Activated T-cell treated with anti-CD3 and anti-CD28 coated beads for 48 hours (primary cell): ENCODE measurements at regions not wholly inside any gene's neighbourhood (a gene's known extent, or its start where the extent isn't known, plus 50 kb on each side); places are given as distances from the start of the nearest gene placed in this dataset.
"Not testable (repeated sequence)": the region's sequence is repeated elsewhere in the genome, so short reads cannot be mapped to it uniquely, and the experiment has no call there.

Experiments
- DNase-seq: peaks from one replicate; pipeline ENCODE4 v3.0.0-alpha.2; 2020; ENCODE audit warnings: low read depth

DNA sequence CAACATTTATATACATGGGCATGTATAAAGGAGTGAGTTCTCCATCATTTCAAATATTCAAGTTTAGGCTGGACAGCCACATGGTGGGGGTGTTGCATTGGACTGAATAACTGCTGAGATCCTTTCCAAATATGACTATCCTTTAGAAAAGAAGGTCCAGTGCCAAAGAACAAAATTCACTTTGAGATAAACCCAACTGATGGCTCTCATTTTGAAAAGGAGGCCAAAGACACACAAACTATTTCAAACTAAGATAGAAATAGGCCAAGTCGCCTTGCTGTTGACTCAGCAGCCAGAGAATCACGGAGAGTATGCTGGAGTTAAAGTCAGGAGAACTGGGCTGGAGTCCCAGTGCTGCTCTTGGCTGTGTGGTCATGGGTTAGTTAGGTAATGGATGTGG is 204.5 kb upstream of the LRATD1 start:
- DNase-seq = no peak

- no peak for DNase-seq
These were observed 198.5 kb upstream of the LRATD1 start for GRCh38 chr2:14433946-14434495.

DNA sequence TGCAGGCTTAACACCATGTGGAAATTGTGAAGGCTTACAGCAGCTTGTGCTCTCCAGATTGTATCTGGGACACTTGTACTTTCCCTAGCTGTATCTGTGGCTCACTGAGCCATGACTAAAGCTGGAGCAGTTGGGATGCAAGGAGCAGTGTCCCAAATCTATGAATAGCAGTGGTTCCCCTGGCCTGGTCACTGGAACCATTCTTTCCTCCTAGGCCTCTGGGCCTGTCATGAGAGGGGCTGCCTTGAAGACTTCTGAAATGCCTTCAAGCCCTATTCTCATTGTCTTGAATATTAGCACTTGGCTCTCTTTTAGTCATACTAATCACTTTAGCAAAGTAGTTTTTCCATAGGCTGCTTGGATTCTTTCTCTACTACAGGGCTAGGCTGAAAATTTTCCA is 186.8 kb upstream of the LRATD1 start:
- no peak for DNase-seq

DNA sequence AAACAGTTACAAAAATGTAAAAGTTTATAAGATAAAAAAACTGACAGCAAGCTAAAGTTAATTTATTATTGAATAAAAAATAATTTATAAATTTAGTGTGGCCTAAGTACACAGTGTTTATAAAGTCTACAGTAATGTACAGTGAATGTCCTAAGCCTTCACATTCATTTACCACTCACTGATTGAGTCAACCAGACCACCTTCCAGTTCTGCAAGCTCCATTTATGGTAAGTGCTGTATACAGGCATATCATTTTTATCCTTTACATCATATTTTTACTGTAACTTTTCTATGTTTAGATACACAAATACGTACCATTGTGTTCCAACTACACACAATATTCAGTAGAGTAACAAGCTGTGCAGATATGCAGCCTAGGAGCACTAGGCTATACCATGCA is 184.2 kb upstream of the LRATD1 start:
- DNase-seq = no peak

GRCh38 chr2:14451312-14451711 is 181.2 kb upstream of the LRATD1 start:
- DNase-seq = no peak

GRCh38 chr2:14454202-14454601 is 178.3 kb upstream of the LRATD1 start:
- no peak for DNase-seq

DNA sequence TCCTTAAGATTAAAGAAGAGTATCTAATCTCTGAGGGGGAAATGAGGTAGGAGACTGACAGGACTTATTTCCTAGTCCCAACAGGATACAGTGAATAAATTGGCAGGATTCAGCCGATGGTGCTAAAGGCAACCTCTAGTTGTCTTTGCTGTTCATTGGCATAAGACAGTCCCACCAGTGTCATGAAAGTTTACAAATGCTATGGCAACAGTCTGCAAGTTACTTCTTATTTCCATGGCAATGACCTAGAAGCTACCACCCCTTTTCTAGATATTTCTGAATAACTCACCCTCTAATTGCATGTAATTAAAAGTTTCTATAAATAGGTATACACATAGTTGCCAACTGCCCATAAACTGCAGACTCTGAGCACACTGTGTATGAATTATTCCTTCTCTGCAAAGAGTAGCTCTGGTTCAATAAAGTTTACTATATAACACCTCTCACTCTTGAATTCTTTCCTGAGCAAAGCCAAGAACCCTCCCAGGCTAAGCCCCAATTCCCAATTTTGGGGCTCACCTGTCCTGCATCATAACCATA is 172.7 kb upstream of the LRATD1 start:
- no peak for DNase-seq

- no peak for DNase-seq
These were observed 156.5 kb upstream of the LRATD1 start for GRCh38 chr2:14475994-14476393.

DNA sequence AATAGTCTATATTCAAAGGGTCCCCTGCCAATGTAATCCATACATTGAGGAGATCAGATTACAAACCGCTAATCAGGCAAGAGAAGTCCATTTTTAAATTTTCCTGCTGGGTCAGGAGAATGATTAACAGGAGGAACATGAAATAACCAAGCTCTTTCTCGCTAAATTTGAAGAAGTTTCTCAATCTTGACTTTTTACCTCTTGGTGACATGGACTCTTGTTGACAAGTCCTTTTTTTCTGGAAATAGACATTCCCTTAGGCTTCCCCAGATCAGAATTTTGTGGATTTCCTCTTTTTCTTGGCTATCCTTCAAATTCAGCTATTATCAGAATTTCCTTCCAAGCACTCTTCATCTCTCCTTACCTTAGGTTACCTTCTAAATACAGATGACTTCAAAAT is 153.0 kb upstream of the LRATD1 start:
- no peak for DNase-seq

DNA sequence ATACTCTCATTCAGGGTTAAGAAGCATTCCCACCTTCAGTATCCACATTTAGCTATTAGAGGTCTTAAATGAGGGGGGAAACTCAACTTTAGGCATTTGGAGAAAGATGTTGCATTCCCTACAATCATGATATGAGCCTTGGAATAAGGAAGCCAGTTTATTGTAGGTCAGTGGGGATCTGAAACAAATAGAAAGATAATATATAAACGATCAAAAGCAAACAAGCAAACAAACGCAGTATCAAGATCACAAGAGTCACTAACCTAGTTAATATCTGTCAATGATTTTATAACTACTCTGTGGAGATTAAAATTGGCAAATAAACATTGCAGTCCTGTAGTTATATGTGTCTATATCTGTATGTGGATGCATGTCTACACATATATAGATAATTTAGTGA is 152.4 kb upstream of the LRATD1 start:
- DNase-seq = no peak

DNA sequence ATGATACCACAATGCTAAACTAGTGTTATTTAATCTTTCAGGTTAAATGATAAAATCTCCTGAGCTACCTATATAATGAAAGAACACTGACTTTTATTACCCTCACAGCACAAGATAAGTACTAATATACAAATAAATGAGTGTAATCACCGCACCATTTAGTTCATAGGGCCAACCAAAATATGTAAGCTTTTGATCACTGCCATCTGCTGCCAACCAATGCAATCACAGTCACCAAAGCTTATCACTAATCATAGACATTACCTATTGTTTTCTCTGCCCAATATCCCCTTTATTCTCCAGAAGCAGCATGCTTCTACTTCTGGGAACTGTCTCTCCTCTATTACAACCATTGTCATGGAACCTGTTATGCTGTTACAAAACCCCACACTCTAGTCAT is 151.6 kb upstream of the LRATD1 start:
- no peak for DNase-seq

DNA sequence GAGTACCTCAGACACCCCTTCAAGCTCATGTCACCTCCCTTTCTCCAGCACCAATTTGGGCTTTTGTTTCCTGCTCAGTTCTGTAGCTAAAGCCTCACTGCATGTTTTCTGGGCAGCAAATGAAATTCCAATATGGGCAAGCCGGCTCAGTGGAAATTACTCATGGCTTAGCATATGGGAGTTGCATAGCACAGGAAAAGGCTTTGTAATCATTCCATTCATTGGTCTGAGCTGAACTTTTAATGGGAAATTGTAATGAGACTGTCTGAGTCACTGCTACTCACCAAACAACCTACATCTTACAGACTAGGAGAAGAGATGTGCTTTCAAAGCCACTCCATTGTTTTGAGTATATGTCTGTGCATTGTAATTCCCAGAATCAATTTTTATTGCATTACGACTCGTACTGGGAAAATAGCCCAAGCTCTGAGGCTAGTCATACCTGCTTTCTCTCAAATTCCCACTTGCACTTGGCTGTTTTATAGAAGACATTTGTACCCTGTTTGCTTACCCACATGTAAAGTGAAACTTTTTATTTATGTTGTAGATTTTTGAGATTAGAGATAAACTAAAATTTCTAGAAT is 139.5 kb upstream of the LRATD1 start:
- DNase-seq = no peak

DNA sequence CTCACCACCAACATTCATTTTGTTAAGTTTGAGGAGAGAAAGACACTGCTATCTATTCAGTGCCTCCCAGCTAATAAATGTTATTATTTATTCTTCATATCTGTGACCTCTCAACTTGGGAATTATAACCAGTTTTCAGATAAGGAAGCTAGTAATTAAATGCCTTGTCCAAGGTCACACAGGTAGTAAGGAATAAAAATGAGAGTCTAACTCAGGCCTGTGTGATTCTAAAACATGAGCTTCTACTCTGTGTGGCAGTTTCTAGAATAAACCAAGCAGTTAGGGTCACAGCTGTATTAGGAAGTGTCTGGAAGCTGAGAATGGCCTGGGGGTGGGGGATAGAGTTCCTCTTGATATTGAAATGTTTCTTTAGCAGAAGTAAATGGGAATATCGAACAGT is 137.8 kb upstream of the LRATD1 start:
- DNase-seq = no peak

- DNase-seq = no peak
These were observed 131.5 kb upstream of the LRATD1 start for GRCh38 chr2:14501061-14501460.

DNA sequence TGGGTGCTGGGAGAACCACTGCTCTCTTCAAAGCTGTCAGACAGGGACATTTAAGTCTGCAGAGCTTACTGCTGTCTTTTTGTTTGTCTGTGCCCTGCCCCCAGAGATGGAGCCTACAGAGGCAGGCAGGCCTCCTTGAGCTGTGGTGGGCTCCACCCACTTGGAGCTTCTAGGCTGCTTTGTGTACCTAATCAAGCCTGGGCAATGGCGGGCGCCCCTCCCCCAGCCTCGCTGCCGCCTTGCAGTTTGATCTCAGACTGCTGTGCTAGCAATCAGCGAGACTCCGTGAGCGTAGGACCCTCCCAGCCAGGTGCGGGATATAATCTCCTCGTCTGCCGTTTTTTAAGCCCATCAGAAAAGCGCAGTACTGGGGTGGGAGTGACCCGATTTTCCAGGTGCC is 125.6 kb upstream of the LRATD1 start:
- DNase-seq = not testable (repeated sequence)

DNA sequence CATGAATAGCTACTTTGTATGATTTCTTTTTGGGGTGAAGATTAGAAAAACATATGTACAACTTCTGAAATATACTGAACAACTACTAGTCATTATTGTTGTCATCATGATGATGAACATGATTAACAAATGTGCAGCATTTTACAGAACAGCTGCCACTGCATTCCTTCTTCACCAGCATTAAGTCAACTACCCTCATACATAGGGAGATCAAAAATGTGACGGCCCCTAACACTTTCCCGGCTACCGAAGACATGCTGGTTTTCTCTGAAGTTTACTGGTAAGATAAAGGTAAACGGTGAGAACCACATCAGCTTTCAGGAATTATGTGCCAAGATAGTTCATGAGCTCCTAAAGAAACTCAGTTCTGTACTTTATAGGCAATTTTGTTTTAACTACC is 121.0 kb upstream of the LRATD1 start:
- no peak for DNase-seq

DNA sequence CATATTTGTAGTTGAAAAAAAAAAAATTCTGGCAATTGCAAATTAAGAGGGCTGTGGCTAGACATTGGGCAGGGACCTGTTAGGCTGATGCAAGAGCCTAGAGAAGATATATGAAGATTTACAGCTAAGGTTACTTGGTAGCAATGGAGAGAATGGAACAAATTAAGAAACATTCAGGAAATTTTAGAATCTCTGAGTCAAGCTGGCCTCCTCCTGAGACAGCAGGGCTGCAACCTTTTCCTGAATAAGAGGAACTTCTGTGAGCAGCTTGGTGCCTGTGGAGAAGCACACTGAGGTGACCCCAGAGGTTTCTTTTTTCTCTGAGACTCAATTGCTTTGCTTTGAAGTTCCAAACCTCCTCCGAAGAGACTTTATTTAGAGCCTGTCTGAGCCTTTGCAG is 118.6 kb upstream of the LRATD1 start:
- DNase-seq = no peak

DNA sequence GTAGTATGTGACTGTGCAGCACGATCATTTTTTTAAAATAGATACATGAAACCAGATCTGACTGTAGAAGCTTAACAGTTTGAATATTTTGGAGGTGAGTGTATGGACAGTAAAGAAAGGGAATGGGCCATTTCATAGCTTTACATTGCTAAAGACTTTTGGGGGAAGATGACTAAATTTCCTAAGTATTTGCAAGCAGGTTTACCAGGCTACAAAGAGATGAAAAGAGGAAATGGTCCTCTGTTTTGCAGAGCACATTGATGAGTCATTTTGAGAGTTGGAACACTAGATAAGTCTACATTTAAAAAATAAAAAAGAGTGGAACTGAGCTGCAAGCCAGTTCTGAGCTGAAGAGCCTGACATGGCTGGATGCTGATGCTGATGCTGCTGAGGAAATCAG is 115.7 kb upstream of the LRATD1 start:
- no peak for DNase-seq

- DNase-seq = no peak
These were observed 114.8 kb upstream of the LRATD1 start for GRCh38 chr2:14517731-14518130.

- no peak for DNase-seq
These were observed 112.1 kb upstream of the LRATD1 start for GRCh38 chr2:14520385-14520945.

- no peak for DNase-seq
These were observed 108.3 kb upstream of the LRATD1 start for GRCh38 chr2:14524041-14524802.

DNA sequence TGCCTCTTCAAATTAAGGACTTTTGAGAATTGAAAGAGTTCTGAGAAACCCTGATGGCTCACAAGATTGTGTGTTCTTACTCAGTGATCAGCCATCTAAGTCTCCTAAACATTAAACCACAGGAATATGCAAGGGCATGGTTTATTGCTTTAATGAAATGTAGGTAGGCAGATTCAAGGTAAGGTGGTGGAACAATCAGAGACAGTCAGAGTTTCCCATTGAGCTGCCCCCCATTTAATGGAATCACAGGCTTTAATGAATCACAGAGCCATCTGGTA is 107.8 kb upstream of the LRATD1 start:
- DNase-seq = no peak

GRCh38 chr2:14530506-14530905 is 102.0 kb upstream of the LRATD1 start:
- DNase-seq = no peak
